ENCODE measurements at regions not wholly inside any gene's neighbourhood (a gene's known extent, or its start where the extent isn't known, plus 50 kb on each side); places are given as distances from the start of the nearest gene placed in this dataset.
"Not testable (repeated sequence)": the region's sequence is repeated elsewhere in the genome, so short reads cannot be mapped to it uniquely, and the experiment has no call there.

- no peak for DNase-seq
Observed at GRCh38 chr2:49861821-49862220, 707.5 kb upstream of the FSHR start.

GRCh38 chr2:49860834-49861233, 706.5 kb upstream of the FSHR start:
- no peak for DNase-seq

DNA sequence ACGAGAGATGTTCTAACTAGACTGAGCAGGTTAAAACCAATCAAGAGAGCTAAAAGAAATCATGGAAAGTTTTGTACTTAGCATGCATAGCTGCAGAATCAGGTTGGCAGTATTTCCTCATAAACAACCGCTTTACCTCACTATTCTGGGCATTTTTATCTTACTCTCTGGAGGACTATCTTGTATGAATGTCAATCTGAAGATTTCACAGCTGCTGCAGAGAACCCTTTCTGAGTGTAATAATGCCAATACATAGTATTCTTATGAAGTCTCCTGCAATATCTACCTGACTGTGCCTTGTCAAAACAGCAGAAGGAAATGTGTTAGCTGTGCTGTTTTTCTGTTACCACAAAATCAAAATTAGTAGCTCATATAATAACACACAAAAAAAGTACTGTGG, 705.9 kb upstream of the FSHR start:
- no peak for DNase-seq

- DNase-seq: no peak
Observed at GRCh38 chr2:49858657-49859056, 704.3 kb upstream of the FSHR start.

DNA sequence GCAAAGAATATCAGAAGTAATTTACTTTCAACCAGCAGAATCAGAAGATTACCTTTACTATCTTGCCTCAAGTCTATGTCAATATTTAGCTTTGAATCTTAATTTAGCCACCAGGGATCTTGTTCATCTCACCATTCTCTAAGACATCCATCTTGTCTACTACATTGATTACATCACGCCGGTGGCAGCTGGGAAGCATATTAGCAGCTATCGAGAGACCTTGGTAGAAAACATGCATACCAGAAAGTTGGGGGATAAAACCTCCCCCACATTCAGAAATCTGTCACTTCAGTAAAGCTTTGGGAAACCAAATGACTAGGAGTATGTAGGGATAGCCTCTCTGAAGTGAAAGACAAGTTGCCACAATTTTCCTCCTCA, 703.8 kb upstream of the FSHR start:
- no peak for DNase-seq

GRCh38 chr2:49857371-49858112, 703.2 kb upstream of the FSHR start:
- no peak for DNase-seq

DNA sequence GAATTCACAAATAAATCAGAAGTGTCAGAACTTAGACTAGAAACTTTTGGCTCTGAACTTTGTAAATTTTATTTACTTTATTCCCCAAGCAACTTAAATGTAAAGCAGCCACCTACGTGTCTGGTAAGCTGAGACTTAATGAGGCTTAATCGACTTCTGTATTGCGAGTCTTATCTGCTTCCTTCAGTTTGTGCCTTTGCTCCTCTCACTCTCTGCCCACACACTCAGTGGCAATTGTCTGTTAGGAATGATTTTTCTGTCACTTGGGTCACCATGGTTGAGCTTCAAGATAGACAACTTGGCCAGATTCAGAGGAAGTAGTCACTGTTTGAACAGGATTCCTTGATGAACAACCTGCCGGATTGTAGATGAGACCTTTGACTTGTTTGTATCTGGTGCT, 691.4 kb upstream of the FSHR start:
- DNase-seq: no peak

DNA sequence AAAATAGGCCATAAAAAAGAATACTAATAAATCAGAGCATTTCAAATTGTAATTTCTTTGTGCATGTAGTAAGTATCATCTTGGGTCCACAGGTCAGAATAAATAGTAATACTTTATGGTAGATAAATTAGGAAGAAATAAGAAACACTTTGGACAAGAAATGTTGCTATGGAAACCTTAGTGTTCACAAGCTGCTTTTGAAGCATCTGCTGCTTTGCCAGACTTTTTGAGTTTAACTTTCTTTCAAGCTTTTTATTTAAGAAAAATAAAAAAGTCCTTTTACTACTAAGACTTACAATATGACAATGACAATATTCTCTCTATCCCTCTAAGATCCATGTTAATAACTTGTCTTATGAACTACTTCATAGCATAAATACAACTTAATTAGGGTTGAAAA, 690.7 kb upstream of the FSHR start:
- DNase-seq: no peak

GRCh38 chr2:49844113-49844512, 689.8 kb upstream of the FSHR start:
- not testable (repeated sequence) for DNase-seq

DNA sequence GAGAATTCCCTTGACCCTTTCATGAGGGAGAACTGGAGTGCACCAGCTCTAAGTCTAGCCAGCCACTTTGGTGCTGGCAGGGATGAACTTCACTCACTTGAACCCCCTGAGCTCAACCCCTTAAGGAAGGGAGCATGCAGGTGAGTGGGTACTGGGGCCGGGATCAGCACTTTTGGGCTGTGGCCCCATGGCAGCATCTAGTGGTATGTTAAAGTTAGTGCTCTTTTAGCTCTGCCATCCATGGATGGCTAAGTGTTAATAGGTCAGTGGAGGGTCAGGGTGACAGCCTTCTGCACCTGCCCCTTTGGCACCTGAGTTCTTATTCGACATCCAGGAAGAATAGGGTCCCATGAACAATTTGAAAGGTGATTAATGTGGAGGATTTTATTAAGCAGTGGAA, 689.0 kb upstream of the FSHR start:
- DNase-seq: no peak

DNA sequence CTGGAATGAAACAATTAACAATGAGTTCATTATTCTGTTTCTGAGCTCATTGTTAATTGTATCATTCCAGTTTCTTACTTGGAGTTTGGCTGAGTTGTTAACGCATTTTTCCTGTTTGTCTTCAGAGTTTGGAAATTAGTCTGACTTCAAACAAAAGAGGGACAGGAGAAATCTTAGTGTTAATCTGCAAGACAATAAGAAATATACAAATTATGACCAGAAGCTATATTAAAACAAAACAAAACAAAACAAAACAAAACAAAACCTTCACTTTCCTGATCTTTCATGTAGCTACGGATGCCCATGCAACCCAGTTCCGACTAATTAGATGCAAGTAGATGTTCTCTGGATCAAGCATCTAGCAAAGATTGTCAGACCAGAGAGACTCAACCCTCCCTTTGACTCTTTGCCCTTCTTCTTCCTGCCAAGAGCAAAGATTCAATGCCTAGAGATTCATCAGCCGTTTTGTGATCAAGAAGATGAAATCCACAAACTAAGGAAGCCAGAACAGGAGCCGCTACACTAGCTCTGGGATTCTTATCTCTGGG, 686.2 kb upstream of the FSHR start:
- no peak for DNase-seq

- no peak for DNase-seq
Observed at GRCh38 chr2:49839818-49840217, 685.5 kb upstream of the FSHR start.

DNA sequence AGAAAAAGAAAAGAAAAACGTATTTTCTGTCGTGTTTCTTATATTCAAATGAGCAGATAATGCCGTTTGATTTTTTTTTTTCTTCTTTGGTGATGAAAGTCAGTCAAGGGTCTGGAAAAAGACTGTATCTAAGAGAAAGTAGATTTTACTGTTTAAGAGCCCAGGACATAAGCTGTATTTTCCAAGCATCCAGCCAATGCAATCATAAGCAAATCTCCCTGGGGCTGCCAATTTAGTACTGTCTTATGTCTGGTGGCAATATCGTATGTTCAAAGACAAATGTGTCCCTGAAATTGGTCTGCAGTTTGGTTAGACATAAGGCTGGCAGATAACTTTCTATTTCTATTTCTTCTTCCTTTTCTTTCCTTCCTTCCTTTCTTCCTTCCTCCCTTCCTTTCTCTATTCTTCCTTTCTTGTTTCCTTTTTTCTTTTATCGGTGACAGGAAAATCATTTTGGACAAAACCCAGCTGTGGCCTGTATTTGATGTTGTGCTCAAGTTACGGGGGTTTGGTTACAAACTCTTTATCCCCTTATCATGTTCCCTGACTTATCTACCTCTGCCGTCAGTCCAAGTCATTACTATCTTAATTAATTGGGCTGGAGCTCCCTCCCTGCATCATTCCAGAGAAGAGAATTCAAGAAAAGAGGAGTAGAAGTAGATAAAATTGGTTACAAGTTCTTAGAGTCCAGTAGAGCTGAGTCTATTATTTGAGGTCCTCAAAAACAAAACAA, 683.4 kb upstream of the FSHR start:
- DNase-seq: no peak

- no peak for DNase-seq
Observed at GRCh38 chr2:49836017-49836416, 681.7 kb upstream of the FSHR start.

DNA sequence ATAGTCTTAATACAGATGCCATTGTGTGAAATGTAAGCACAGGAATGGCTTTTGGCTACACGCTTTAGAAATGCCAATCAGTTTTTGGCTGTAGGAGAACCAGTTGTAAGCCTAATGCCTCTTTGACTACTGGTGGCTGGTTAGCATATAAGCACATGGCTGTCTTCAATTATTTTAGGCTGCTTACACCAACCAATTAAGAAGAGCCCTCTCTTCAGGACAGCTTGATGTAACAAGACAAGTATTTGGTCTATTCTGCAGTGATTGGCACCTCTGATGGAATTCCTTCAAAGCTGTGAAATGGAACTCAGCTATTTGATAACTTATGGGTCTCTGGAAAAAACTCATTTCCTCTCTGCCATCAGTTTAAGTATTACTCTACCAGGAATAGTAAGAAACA, 680.1 kb upstream of the FSHR start:
- no peak for DNase-seq

- DNase-seq: no peak
Observed at GRCh38 chr2:49832555-49832954, 678.2 kb upstream of the FSHR start.

DNA sequence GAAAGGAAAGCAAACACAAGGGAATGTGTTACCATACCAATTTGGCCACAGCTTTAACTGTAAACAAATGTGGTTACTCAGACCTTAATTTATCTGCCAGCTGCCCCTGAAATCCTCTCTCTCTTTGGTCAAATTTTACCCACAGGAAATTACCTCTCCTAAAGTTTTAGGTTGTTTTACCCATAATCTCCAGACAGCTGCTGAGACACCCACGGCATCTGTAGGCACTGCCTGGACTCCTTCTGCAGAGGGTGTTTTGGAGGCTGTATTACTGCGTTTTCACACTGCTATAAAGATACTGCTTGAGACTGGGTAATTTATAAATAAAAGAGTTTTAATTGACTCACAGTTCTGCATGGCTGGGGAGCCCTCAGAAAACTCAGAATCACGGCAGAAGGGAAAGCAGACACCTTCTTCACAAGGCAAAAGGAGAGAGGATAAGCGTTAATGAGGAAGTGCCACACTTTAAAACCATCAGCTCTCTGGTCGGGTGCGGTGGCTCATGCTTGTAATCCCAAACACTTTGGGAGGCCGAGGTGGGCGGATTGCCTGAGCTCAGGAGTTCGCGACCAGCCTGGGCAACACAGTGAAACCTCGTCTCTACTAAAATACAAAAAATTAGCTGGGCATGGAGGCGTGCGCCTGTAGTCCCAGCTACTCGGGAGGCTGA, 677.5 kb upstream of the FSHR start:
- no peak for DNase-seq

DNA sequence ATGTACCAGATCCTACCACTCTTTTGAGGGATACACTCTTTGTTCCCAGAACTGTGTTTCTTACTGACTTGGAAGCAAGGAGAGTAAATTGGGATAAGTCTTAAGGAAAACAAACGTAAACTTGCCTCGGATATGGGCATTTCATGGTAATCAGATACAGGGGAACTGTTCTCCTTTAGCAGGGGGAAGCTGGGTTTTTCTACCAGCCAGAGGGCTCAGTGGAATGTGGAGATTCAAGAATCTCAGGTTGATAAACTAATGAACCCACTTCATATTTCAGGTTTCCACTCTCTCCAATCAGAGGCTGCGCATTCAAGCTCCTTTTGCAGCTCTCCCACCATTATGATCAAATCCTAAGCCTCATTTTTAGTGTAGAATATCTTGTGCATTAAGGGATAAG, 676.5 kb upstream of the FSHR start:
- no peak for DNase-seq

DNA sequence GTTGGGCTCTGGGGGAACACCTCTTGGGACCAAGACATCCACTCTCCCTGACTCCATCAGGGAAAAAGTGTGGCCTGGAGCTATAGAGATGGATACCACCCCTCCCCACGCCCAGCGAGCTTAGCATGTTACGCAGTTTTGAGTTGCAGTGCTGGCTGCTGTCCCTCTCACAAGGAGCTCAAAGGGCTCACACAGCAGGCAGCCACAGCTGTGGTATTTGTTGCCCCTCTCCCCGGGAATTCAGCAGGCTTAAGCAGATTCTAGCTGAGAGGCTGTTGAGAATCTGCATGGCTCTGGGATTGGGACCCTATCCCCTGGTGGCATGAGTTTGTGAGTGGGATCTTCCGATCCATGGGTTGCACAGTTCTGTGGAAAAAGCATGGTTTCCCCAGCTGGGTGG, 673.1 kb upstream of the FSHR start:
- no peak for DNase-seq

GRCh38 chr2:49813208-49813607, 658.9 kb upstream of the FSHR start:
- no peak for DNase-seq

GRCh38 chr2:49812730-49813129, 658.4 kb upstream of the FSHR start:
- no peak for DNase-seq

DNA sequence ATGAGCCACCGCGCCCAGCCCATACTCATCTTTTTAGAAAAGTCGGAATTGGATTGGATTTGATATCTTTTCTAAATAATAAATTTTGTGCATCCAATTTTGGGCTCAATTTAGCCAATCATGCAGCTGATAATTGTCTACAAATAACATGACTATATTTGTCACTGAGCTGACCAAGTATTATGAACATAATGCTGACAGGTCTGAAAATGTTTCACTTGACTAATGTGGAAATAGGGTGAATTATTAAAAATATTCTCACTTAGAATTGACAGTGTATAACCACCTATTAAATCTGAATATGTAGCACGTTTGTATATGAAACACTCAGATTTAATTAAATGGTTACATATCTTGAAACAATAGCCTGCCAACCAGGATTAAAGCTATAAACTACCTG, 657.2 kb upstream of the FSHR start:
- no peak for DNase-seq

DNA sequence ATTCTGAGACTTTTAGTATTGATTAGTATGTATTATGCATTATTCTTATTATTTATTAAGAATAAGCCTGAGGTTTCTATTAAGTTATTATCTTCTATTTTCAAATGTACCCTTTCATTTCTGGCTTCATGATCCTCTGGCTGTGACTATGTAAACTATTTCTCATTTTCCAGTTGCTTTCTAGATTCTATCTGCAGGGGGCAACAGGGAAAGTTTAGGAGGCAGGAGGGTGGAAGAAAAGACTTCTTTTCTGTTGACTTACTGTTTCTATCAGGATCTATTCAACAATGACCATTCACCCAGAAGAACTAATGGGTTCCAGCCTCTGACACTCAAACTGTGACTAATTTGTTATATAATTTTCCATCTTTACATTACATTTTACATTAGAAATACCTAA, 653.4 kb upstream of the FSHR start:
- DNase-seq: no peak

DNA sequence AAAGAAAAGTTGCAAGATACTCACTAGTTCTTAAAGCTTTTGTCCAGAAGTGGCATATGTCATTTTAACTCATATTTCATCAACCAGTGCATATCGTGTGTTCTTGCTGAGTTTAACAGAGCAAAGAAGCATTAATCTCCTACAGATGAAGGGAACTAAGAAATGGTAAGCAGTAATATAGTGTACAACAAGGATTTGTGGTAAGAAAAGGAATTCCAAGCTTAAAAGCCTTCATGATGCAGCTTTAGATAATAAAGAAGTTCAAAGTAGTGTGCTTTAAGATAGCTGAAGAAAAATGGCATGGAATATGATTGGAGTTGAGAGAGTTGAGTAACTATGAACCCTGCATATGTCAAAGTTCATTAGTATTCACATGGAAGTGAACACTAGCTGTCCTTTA, 649.8 kb upstream of the FSHR start:
- DNase-seq: no peak

Measured in dermis blood vessel endothelial cell (primary cell).